Heart left ventricle (tissue), 16 donors: ENCODE measurements at regions not wholly inside any gene's neighbourhood (a gene's known extent, or its start where the extent isn't known, plus 50 kb on each side); places are given as distances from the start of the nearest gene placed in this dataset.

Experiments used
- ATAC-seq, 4 donors: fragments of 200-7000 bp; cut with Tn5 transposase; one replicate each; pipeline ENCODE4 v1.9.1; 2020 to 2022; ENCODE audit warnings: moderate library complexity in 4 of 4, mild to moderate bottlenecking in 3 of 4, moderate number of reproducible peaks in 1 of 4
- DNase-seq, 5 donors: peaks; one replicate each; pipeline ENCODE4 v3.0.0-alpha.2; 2020
- H3K27ac ChIP-seq, 12 donors: fragments of 200-600 bp; sonication (generic) in 4 of 12; one replicate each; pipeline versions ENCODE4 v1.5.0 to v1.8.0; 2016 to 2022; ENCODE audit warnings: mild to moderate bottlenecking in 2 of 12
- H3K27me3 ChIP-seq, 9 donors: fragments of 200-600 bp; sonication (generic) in 2 of 9; one replicate each; pipeline versions ENCODE4 v1.5.1 to v1.8.0; 2016 to 2022; ENCODE audit warnings: mild to moderate bottlenecking in 3 of 9
- H3K36me3 ChIP-seq, 9 donors: fragments of 200-600 bp; sonication (generic) in 2 of 9; one replicate each; pipeline versions ENCODE4 v1.5.0 to v1.8.0; 2018 to 2022; ENCODE audit warnings: mild to moderate bottlenecking in 2 of 9
- H3K4me1 ChIP-seq, 12 donors: fragments of 200-600 bp; sonication (generic) in 4 of 12; one replicate each; pipeline versions ENCODE4 v1.5.0 to v1.8.0; 2016 to 2022; ENCODE audit warnings: mild to moderate bottlenecking in 3 of 12
- H3K4me3 ChIP-seq, 12 donors: fragments of 200-600 bp; sonication (generic) in 4 of 12; one replicate each; pipeline versions ENCODE4 v1.5.0 to v1.8.0; 2017 to 2022; ENCODE audit warnings: mild to moderate bottlenecking in 9 of 12, moderate library complexity in 4 of 12
- H3K9me3 ChIP-seq, 12 donors: fragments of 200-600 bp; sonication (generic) in 4 of 12; one replicate each; pipeline versions ENCODE4 v1.5.0 to v1.8.0; 2016 to 2022; ENCODE audit warnings: mild to moderate bottlenecking in 1 of 12
- CTCF ChIP-seq, 12 donors: fragments of 200-600 bp; sonication (generic) in 4 of 12; IDR thresholded peaks; one replicate each; pipeline versions ENCODE4 v1.5.0 to v1.8.0; 2018 to 2022; ENCODE audit warnings: antibody characterized with exemption in 12 of 12, mild to moderate bottlenecking in 5 of 12
- POLR2A ChIP-seq, 2 donors: fragments of 450-650 bp; IDR thresholded peaks; one replicate each; pipeline ENCODE4 v1.6.1; 2017; ENCODE audit warnings: antibody characterized with exemption in 2 of 2, mild to moderate bottlenecking in 2 of 2, moderate library complexity in 2 of 2
- WGBS, 4 donors: extraction: QIAGEN DNeasy Blood & Tissue Kit in 2 of 4; methylation state at CpG; one replicate each; pipeline versions ENCODE4 v1.1.5 to v1.1.7; 2013 to 2018; 5-methylcytosine and 5-hydroxymethylcytosine counted together
- intact Hi-C, 10 donors: fragments of 100-400 bp; cut with DNase I; formaldehyde crosslinking; loops; one replicate each; pipeline versions ENCODE4 v1.11.1 to v1.14.2; 2022
- donor health status: ischemic (EF 13 %, LVEDD 7.1; RV severe dilation, severe dysfunction).
- donor health status: healthy with polysubstance abuse.
- donor health status: DM: no; HTN: yes; CAD: no.
- donor health status: DM: no; HTN: no; CAD: no.
- donor health status: ischemic (EF 25% LVEDD 6.9; RV normal size, moderate dysfunction).
- donor health status: ischemic (EF 25% LVEDD 5.7; RV mildly dilated, moderate dysfunction).
- donor health status: healthy.
- donor health status: DM: yes; HTN: yes; CAD: no.
- donor health status: ischemic (EF 35%, LVEDD 5.7; RV mildly dilated, moderate dysfunction).
- donor health status: nonischemic (EF 11% LVEDD 7.7; RV severe dilation, severe dysfunction).
- donor health status: DM: yes; HTN: yes; CAD: no.
- donor health status: PGD.
- donor health status: ischemic (EF 29% LVEDD 5.4; RV normal size, mild dysfunction).
- donor health status: nonischemic (EF 23%, LVEDD 6.1; RV moderate dilation, normal function).

GRCh38 chr12:4118017-4118510, 155.5 kb upstream of the CCND2 start:
- intact Hi-C loops = no loop called here
- H3K27ac ChIP-seq = no peak overlapping the region
- ATAC-seq (peak in 3 of 4 donors; percentile 70 to 76 (median 71)), DNase-seq (peak in 4 of 5 donors; percentile 47 to 79 (median 50))
- H3K27me3 ChIP-seq = peaks cover 0 to 8% (median 0%) of the 10 kb centered on the region in 9 donors
- H3K36me3 ChIP-seq = no peaks in the 10 kb centered on the region
- H3K4me1 ChIP-seq = peaks cover 0 to 42% (median 15%) of the 10 kb centered on the region in 12 donors
- 28 to 37% (median 30%) methylated on average over 7 of the region's 7 CpGs for WGBS, 4 donors
- H3K4me3 ChIP-seq = no peak overlapping the region
- no peak for TF ChIP-seq POLR2A (IDR thresholded peaks at IDR 0.05)
- TF ChIP-seq CTCF (IDR thresholded peaks at IDR 0.05) = no peak
- H3K9me3 ChIP-seq = no peaks in the 10 kb centered on the region

- peaks cover 0 to 42% (median 15%) of the 10 kb centered on the region in 12 donors for H3K4me1 ChIP-seq
- 65 to 75% (median 72%) methylated on average over 12 of the region's 12 CpGs for WGBS, 4 donors
- H3K36me3 ChIP-seq = no peaks in the 10 kb centered on the region
- ATAC-seq (no peak), DNase-seq (no peak)
- H3K27ac ChIP-seq = no peak overlapping the region
- TF ChIP-seq CTCF (IDR thresholded peaks at IDR 0.05) (no peak), POLR2A (IDR thresholded peaks at IDR 0.05) (no peak)
- intact Hi-C loops = no loop called here
- H3K27me3 ChIP-seq = peaks cover 0 to 8% (median 0%) of the 10 kb centered on the region in 9 donors
- no peak overlapping the region for H3K4me3 ChIP-seq
- no peaks in the 10 kb centered on the region for H3K9me3 ChIP-seq
These were observed 156.1 kb upstream of the CCND2 start for GRCh38 chr12:4117386-4118016.

- Histone ChIP-seq H3K4me1 (peaks cover 0 to 42% (median 15%) of the 10 kb centered on the region in 12 donors), H3K4me3 (no peak overlapping the region), H3K9me3 (no peaks in the 10 kb centered on the region), H3K27me3 (peaks cover 0 to 8% (median 0%) of the 10 kb centered on the region in 9 donors), H3K27ac (no peak overlapping the region), H3K36me3 (no peaks in the 10 kb centered on the region)
- no peak for TF ChIP-seq CTCF (IDR thresholded peaks at IDR 0.05)
- ATAC-seq (peak; percentile 57 to 93 (median 76)), DNase-seq (peak in 2 of 5 donors; percentile 32 to 40)
- WGBS, 4 donors = 46 to 59% (median 53%) methylated on average over 12 of the region's 12 CpGs
- intact Hi-C loops = no loop called here
These were observed 157.1 kb upstream of the CCND2 start for GRCh38 chr12:4116251-4117111.

- intact Hi-C loops = no loop called here
These were observed 158.0 kb upstream of the CCND2 start for GRCh38 chr12:4115570-4115969.

More at GRCh38 chr12:4115570-4115969, 158.0 kb upstream of the CCND2 start:
- Histone ChIP-seq H3K36me3 (no peaks in the 10 kb centered on the region), H3K27me3 (peaks cover 0 to 8% (median 0%) of the 10 kb centered on the region in 9 donors), H3K4me1 (peaks cover 0 to 42% (median 15%) of the 10 kb centered on the region in 12 donors), H3K27ac (no peak overlapping the region), H3K4me3 (no peak overlapping the region), H3K9me3 (no peaks in the 10 kb centered on the region)
- WGBS, 4 donors = 70 to 82% (median 73%) methylated on average over 10 of the region's 10 CpGs
- ATAC-seq (no peak), DNase-seq (peak in 1 of 5 donors; percentile 9)
- TF ChIP-seq CTCF (IDR thresholded peaks at IDR 0.05) = no peak
- TF ChIP-seq POLR2A (IDR thresholded peaks at IDR 0.05) = no peak
